Gastroesophageal sphincter (tissue), 4 donors: ENCODE measurements at regions not wholly inside any gene's neighbourhood (a gene's known extent, or its start where the extent isn't known, plus 50 kb on each side); places are given as distances from the start of the nearest gene placed in this dataset.

Source experiments
- ATAC-seq: fragments of 150-250 bp; one replicate; pipeline ENCODE4 v1.9.1; 2016; ENCODE audit warnings: mild to moderate bottlenecking, moderate library complexity
- H3K27ac ChIP-seq, 4 donors: fragments of 200-600 bp; sonication (generic) in 3 of 4; 1 replicate in 3 of 4; 2 replicates in 1 of 4; pipeline ENCODE4 v1.5.1; 2016 to 2019
- H3K27me3 ChIP-seq: fragments of 200-600 bp; sonication (generic); one replicate; pipeline ENCODE4 v1.5.1; 2019
- H3K36me3 ChIP-seq, 2 donors: fragments of 200-600 bp; sonication (generic); one replicate each; pipeline ENCODE4 v1.5.1; 2019; ENCODE audit warnings: control low read depth in 1 of 2
- H3K4me1 ChIP-seq, 3 donors: fragments of 200-600 bp; sonication (generic); 1 replicate in 2 of 3; 2 replicates in 1 of 3; pipeline ENCODE4 v1.5.1; 2016 to 2019; ENCODE audit warnings: control low read depth in 2 of 3
- H3K4me3 ChIP-seq, 2 donors: fragments of 200-600 bp; sonication (generic); one replicate each; pipeline ENCODE4 v1.5.1; 2019; ENCODE audit warnings: mild to moderate bottlenecking in 1 of 2, moderate library complexity in 1 of 2
- H3K9me3 ChIP-seq, 3 donors: fragments of 200-600 bp; sonication (generic); one replicate each; pipeline ENCODE4 v1.5.1; 2017 to 2019; ENCODE audit warnings: control low read depth in 2 of 3
- EP300 ChIP-seq: sonication (generic); formaldehyde crosslinking; IDR thresholded peaks from one replicate; pipeline ENCODE4 v1.6.1; 2017; ENCODE audit warnings: antibody characterized with exemption, mild to moderate bottlenecking
- POLR2A ChIP-seq, 2 donors: fragments of 450-650 bp; IDR thresholded peaks; one replicate each; pipeline ENCODE4 v1.6.1; 2017; ENCODE audit warnings: antibody characterized with exemption in 2 of 2, mild to moderate bottlenecking in 2 of 2, moderate library complexity in 1 of 2
- POLR2AphosphoS5 ChIP-seq: sonication (generic); formaldehyde crosslinking; IDR thresholded peaks from one replicate; pipeline ENCODE4 v1.6.1; 2017; ENCODE audit warnings: antibody characterized with exemption
- WGBS, 2 donors: methylation state at CpG; one replicate each; pipeline ENCODE4 v1.1.5; 2018; ENCODE audit warnings: low coverage in 1 of 2; 5-methylcytosine and 5-hydroxymethylcytosine counted together
- TF ChIP-seq, protein P1 (sequence below), 4 experiments: fragments of 200-600 bp in 2 of 4; fragments of 450-650 bp in 2 of 4; sonication (generic) in 1 of 4; IDR thresholded peaks; one replicate each; pipeline ENCODE4 v1.5.1; 2017 to 2019; ENCODE audit warnings: antibody characterized with exemption in 4 of 4, mild to moderate bottlenecking in 2 of 4, moderate library complexity in 2 of 4

DNA sequence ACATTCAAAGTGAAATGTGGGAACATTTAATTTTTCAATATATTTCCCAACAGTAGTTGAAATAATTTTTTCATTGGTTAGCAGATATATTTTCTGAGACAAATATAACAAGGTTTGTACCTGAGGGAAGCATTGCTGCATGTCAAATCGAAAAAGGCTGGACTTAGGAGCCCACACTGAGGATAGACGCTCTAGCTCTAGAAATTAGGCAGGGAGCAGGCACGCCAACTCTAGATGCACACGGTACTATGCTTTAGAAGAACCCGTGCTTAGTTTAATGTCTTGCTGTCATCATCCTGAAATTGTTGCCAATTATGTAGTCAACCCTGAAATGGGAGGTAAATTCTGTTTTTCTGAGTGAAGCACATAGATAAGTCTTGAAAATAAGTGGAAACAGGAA lies 731.1 kb upstream of the ZNF804A start:
- Histone ChIP-seq H3K9me3 (no peaks in the 10 kb centered on the region), H3K4me1 (no peaks in the 10 kb centered on the region), H3K4me3 (no peak overlapping the region), H3K27me3 (no peaks in the 10 kb centered on the region), H3K27ac (no peak overlapping the region), H3K36me3 (no peaks in the 10 kb centered on the region)
- ATAC-seq: no peak
- TF ChIP-seq, protein P1, sequence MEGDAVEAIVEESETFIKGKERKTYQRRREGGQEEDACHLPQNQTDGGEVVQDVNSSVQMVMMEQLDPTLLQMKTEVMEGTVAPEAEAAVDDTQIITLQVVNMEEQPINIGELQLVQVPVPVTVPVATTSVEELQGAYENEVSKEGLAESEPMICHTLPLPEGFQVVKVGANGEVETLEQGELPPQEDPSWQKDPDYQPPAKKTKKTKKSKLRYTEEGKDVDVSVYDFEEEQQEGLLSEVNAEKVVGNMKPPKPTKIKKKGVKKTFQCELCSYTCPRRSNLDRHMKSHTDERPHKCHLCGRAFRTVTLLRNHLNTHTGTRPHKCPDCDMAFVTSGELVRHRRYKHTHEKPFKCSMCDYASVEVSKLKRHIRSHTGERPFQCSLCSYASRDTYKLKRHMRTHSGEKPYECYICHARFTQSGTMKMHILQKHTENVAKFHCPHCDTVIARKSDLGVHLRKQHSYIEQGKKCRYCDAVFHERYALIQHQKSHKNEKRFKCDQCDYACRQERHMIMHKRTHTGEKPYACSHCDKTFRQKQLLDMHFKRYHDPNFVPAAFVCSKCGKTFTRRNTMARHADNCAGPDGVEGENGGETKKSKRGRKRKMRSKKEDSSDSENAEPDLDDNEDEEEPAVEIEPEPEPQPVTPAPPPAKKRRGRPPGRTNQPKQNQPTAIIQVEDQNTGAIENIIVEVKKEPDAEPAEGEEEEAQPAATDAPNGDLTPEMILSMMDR (IDR thresholded peaks at IDR 0.05): no peak
- no peak for TF ChIP-seq POLR2AphosphoS5
- TF ChIP-seq EP300: no peak
- TF ChIP-seq POLR2A (IDR thresholded peaks at IDR 0.05): no peak
- 88 to 96% methylated on average over 3 to 5 of the region's 5 CpGs for WGBS, 2 donors

DNA sequence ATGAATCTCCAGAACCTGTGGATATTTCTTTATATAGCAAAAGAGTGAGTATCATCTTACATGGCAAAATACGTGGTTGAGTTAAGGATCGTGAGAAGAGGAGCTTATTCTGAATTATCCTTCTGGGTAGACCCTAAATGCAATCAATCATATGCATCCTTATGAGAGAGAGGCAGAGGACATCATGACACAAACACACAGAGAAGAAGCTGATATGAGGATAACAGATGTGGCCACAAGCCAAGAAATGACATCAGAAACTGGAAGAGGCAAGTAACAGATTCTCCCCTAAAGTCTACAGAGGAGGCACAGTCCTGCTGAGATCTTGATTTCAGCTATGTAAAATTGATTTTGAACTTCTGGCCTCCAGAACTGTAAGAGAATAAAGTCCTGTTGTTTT lies 730.2 kb upstream of the ZNF804A start:
- no peaks in the 10 kb centered on the region for H3K27me3 ChIP-seq
- ATAC-seq: no peak
- H3K27ac ChIP-seq: no peak overlapping the region
- TF ChIP-seq POLR2AphosphoS5: no peak
- no peak for TF ChIP-seq EP300
- H3K36me3 ChIP-seq: no peaks in the 10 kb centered on the region
- no peaks in the 10 kb centered on the region for H3K4me1 ChIP-seq
- no peak overlapping the region for H3K4me3 ChIP-seq
- 42 to 65% methylated on average over 2 of the region's 2 CpGs for WGBS, 2 donors
- H3K9me3 ChIP-seq: no peaks in the 10 kb centered on the region

DNA sequence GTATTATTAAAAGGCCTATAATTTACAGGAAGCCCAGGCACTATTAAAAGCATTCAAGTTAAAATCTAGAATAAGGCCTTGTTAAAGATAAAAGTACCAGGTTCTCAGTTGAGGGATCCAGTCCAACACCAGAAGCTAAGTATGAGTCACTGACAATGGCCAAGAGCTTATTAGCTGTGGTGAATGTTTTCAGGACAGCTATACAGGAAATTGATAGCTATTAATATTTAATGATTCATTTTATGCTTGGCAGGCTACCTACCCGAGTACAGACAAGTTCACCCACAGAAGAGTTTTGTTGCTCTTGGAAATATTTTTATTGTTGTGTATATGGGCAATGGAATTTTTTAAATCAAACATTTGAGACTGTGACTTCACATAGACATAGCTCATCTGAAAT lies 729.6 kb upstream of the ZNF804A start:
- no peak overlapping the region for H3K27ac ChIP-seq
- H3K4me1 ChIP-seq: no peaks in the 10 kb centered on the region
- no peak for ATAC-seq
- H3K27me3 ChIP-seq: no peaks in the 10 kb centered on the region
- WGBS, 2 donors: 0 to 23% methylated on average over 1 of the region's 1 CpG
- H3K36me3 ChIP-seq: no peaks in the 10 kb centered on the region
- H3K4me3 ChIP-seq: no peak overlapping the region
- no peak for TF ChIP-seq EP300
- no peaks in the 10 kb centered on the region for H3K9me3 ChIP-seq

DNA sequence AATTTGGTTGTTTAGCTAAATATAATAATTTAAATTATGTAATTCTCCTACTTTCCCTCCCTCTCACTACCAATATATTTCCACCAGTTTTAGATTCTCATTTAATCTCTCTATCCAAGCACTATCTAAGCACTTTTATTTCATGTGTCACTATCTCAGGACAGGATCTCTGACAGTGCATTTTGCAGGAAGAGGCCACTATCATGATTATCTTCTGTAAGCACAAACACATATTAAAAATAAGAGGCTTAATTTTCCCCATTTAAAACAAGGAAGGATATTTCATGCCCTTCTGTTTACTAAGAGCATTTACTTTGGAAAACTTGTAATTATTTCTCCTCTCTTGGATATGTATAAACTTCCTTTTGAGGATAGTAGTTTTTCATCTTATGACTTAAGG lies 726.2 kb upstream of the ZNF804A start:
- Histone ChIP-seq H3K27ac (no peak overlapping the region), H3K36me3 (no peaks in the 10 kb centered on the region), H3K4me1 (no peaks in the 10 kb centered on the region), H3K27me3 (no peaks in the 10 kb centered on the region), H3K4me3 (no peak overlapping the region), H3K9me3 (no peaks in the 10 kb centered on the region)
- no peak for ATAC-seq
- no peak for TF ChIP-seq POLR2A (IDR thresholded peaks at IDR 0.05)
- TF ChIP-seq POLR2AphosphoS5: no peak
- no peak for TF ChIP-seq EP300
- TF ChIP-seq, protein P1 (IDR thresholded peaks at IDR 0.05): no peak

DNA sequence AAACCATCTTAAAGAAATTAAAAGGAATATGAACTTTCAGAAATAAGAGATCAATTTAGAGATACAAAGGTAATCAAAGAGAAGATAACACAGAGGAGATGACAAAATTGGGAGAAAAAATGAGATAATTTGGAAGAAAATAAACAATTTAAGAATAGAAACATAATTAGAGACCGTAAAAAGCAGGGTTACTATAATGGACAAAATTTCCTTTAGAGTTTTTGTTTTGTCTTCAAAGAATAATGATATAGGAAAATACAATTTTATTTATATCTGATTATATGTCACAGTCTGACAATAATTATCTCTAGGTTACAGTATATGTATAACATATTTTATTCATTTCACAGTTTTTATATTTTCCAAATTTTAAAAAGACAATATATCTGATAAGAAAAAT lies 716.4 kb upstream of the ZNF804A start:
- Histone ChIP-seq H3K4me3 (no peak overlapping the region), H3K27me3 (no peaks in the 10 kb centered on the region), H3K4me1 (no peaks in the 10 kb centered on the region), H3K36me3 (no peaks in the 10 kb centered on the region), H3K9me3 (peaks cover 0 to 6% (median 0%) of the 10 kb centered on the region in 3 donors), H3K27ac (no peak overlapping the region)
- WGBS, 2 donors: 81 to 100% methylated on average over 1 of the region's 1 CpG
- TF ChIP-seq EP300 (no peak), POLR2AphosphoS5 (no peak), POLR2A (IDR thresholded peaks at IDR 0.05) (no peak)
- TF ChIP-seq, protein P1 (IDR thresholded peaks at IDR 0.05): no peak
- no peak for ATAC-seq

DNA sequence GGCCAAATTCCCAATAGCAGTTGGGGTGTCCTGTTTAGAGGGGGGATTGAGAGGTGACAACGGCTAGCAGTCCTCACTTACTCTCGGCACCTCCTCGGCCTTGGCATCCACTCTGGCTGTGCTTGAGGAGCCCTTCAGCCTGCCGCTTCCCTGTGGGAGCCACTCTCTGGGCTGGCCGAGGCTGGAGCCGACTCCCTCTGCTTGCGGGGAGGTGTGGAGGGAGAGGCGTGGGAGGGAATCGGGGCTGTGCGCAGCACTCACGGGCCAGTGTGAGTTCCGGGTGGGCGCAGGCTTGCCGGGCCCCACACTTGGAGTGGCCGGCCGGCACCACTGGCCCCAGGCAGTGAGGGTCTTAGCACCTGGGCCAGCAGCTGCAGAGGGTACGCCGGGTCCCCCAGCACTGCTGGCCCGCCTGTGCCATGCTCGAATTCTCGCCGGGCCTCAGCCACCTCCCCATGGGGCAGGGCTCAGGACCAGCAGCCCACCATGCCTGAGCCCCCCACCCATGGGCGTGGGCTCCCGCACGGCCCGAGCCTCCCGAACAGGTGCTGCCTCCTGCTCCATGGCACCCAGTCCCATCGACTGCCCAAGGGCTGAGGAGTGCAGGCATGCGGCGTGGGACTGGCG lies 705.9 kb upstream of the ZNF804A start:
- ATAC-seq: no peak
- no peaks in the 10 kb centered on the region for H3K9me3 ChIP-seq
- WGBS, 2 donors: no CpG with 5 or more reads among the region's 31 CpGs
- TF ChIP-seq EP300 (no peak), POLR2A (IDR thresholded peaks at IDR 0.05) (no peak), POLR2AphosphoS5 (no peak)
- TF ChIP-seq, protein P1 (IDR thresholded peaks at IDR 0.05): no peak
- H3K27me3 ChIP-seq: no peaks in the 10 kb centered on the region
- no peak overlapping the region for H3K27ac ChIP-seq
- H3K4me1 ChIP-seq: no peaks in the 10 kb centered on the region
- H3K4me3 ChIP-seq: no peak overlapping the region
- no peaks in the 10 kb centered on the region for H3K36me3 ChIP-seq
